SK-N-SH (cell line): ENCODE measurements at regions not wholly inside any gene's neighbourhood (a gene's known extent, or its start where the extent isn't known, plus 50 kb on each side); places are given as distances from the start of the nearest gene placed in this dataset.
"Not testable (repeated sequence)": the region's sequence is repeated elsewhere in the genome, so short reads cannot be mapped to it uniquely, and the experiment has no call there.

Source experiments
- CTCF ChIA-PET: fragments of 300-600, 350-600 bp; formaldehyde crosslinking; extraction: SDS; loops from one replicate; lab custom pipeline; 2021; lab: Yijun Ruan, JAX
- POLR2A ChIA-PET: fragments of 350-600 bp; sonication (Branson Sonifier 250); formaldehyde crosslinking; extraction: SDS; loops from one replicate; lab custom pipeline; 2020; ENCODE audit warnings: antibody characterized with exemption, inconsistent platforms; lab: Yijun Ruan, JAX
- DNase-seq: peaks from one replicate; pipeline ENCODE4 v3.0.0; 2012
- H2AFZ ChIP-seq: fragments of 200-600 bp; sonication (generic); 2 replicates; pipeline ENCODE4 v1.8.1; 2016; ENCODE audit warnings: antibody characterized with exemption, mild to moderate bottlenecking, low read depth
- H3F3A ChIP-seq: fragments of 200-600 bp; sonication (generic); replicated peaks from 2 replicates; pipeline ENCODE3; 2016; ENCODE audit warnings: antibody characterized with exemption, mild to moderate bottlenecking; ENCODE audit not compliant: insufficient read depth
- H3K27ac ChIP-seq, 2 experiments: fragments of 200-500 bp in 1 of 2; fragments of 200-600 bp in 1 of 2; sonication (Bioruptor generic) in 1 of 2; sonication (generic), shearing (Covaris generic) in 1 of 2; 2 replicates each; pipeline versions ENCODE4 v1.5.1 to v1.6.1; 2014 to 2016; ENCODE audit warnings: low read depth in 2 of 2, inconsistent platforms in 1 of 2, low read length in 1 of 2, mild to moderate bottlenecking in 1 of 2, mixed read lengths in 1 of 2
- H3K27me3 ChIP-seq: fragments of 200-600 bp; sonication (generic), shearing (Covaris generic); 2 replicates; pipeline ENCODE4 v1.6.1; 2016; ENCODE audit warnings: mixed run types; ENCODE audit not compliant: insufficient read depth
- H3K36me3 ChIP-seq, 2 experiments: fragments of 200-500 bp in 1 of 2; fragments of 200-600 bp in 1 of 2; sonication (Bioruptor generic) in 1 of 2; sonication (generic) in 1 of 2; replicated peaks in 1 of 2; 2 replicates each; pipeline versions ENCODE3 to v1.5.1; 2014 to 2016; ENCODE audit warnings: low read length in 1 of 2, mild to moderate bottlenecking in 1 of 2; ENCODE audit not compliant: insufficient read depth in 2 of 2, control insufficient read depth in 1 of 2
- H3K4me1 ChIP-seq, 2 experiments: fragments of 200-500 bp in 1 of 2; fragments of 200-600 bp in 1 of 2; sonication (Bioruptor generic) in 1 of 2; sonication (generic), shearing (Covaris generic) in 1 of 2; 2 replicates each; pipeline versions ENCODE4 v1.5.1 to v1.6.1; 2014 to 2016; ENCODE audit warnings: low read depth in 1 of 2, low read length in 1 of 2, mixed run types in 1 of 2; ENCODE audit not compliant: insufficient read depth in 2 of 2, control insufficient read depth in 1 of 2
- H3K4me2 ChIP-seq: fragments of 200-600 bp; sonication (generic), shearing (Covaris generic); 2 replicates; pipeline ENCODE4 v1.6.1; 2017; ENCODE audit warnings: mixed run types
- H3K4me3 ChIP-seq, 2 experiments: fragments of 200-500 bp in 1 of 2; fragments of 200-600 bp in 1 of 2; sonication (Bioruptor generic) in 1 of 2; sonication (generic), shearing (Covaris generic) in 1 of 2; 2 replicates each; pipeline versions ENCODE4 v1.5.1 to v1.8.1; 2014 to 2016; ENCODE audit warnings: low read depth in 2 of 2, inconsistent platforms in 1 of 2, low read length in 1 of 2, mild to moderate bottlenecking in 1 of 2, mixed read lengths in 1 of 2, moderate library complexity in 1 of 2
- H3K79me2 ChIP-seq: fragments of 200-600 bp; sonication (generic); 2 replicates; pipeline ENCODE4 v1.8.1; 2017; ENCODE audit warnings: mild to moderate bottlenecking; ENCODE audit not compliant: insufficient read depth
- H3K9ac ChIP-seq: fragments of 200-600 bp; sonication (generic); 2 replicates; pipeline ENCODE4 v1.6.1; 2017; ENCODE audit warnings: mixed run types
- H3K9me2 ChIP-seq: fragments of 200-600 bp; sonication (generic); 2 replicates; pipeline ENCODE4 v1.6.1; 2017; ENCODE audit warnings: mixed run types
- H3K9me3 ChIP-seq: fragments of 200-600 bp; sonication (generic); 2 replicates; pipeline ENCODE4 v1.6.1; 2017; ENCODE audit warnings: mixed run types, mild to moderate bottlenecking, moderate library complexity
- H4K20me1 ChIP-seq: fragments of 200-600 bp; sonication (generic); 2 replicates; pipeline ENCODE4 v1.6.1; 2017; ENCODE audit warnings: mild to moderate bottlenecking, mixed run types; ENCODE audit not compliant: insufficient read depth
- FOXM1 ChIP-seq: IDR thresholded peaks from 2 replicates; pipeline ENCODE4 v1.4.0; 2012; ENCODE audit warnings: low read depth, mild to moderate bottlenecking
- MXI1 ChIP-seq: IDR thresholded peaks from 2 replicates; pipeline ENCODE4 v1.6.1; 2012; ENCODE audit warnings: mild to moderate bottlenecking, low read depth, low read length, improper control_type of control experiment
- RXRA ChIP-seq: IDR thresholded peaks from 2 replicates; pipeline ENCODE4 v1.4.0; 2012; ENCODE audit warnings: low read depth, mild to moderate bottlenecking, borderline replicate concordance
- TAF1 ChIP-seq: IDR thresholded peaks from 2 replicates; pipeline ENCODE4 v1.6.1; 2012; ENCODE audit warnings: low read depth, mild to moderate bottlenecking, low read length, moderate library complexity, borderline replicate concordance
- TEAD4 ChIP-seq: IDR thresholded peaks from 2 replicates; pipeline ENCODE4 v1.4.0; 2012; ENCODE audit warnings: mild to moderate bottlenecking, borderline replicate concordance; ENCODE audit not compliant: insufficient read depth
- YY1 ChIP-seq: IDR thresholded peaks from 2 replicates; pipeline ENCODE4 v1.4.0; 2012; ENCODE audit warnings: low read depth, mild to moderate bottlenecking
- WGBS: methylation state at CpG from one replicate; pipeline ENCODE4 v1.1.6; 2017; ENCODE audit warnings: low lambda C conversion rate; 5-methylcytosine and 5-hydroxymethylcytosine counted together
- TF ChIP-seq, protein P1 (sequence below): IDR thresholded peaks from 2 replicates; pipeline ENCODE4 v1.6.1; 2012; ENCODE audit warnings: mild to moderate bottlenecking, low read depth, low read length, moderate library complexity
- TF ChIP-seq, protein P2 (sequence below): IDR thresholded peaks from 2 replicates; pipeline ENCODE4 v1.4.0; 2012; ENCODE audit warnings: low read depth
- TF ChIP-seq, protein P3 (sequence below): IDR thresholded peaks from 2 replicates; pipeline ENCODE4 v1.4.0; 2012; ENCODE audit warnings: low read depth, borderline replicate concordance
- TF ChIP-seq, protein P4 (sequence below): fragments of 150-350 bp; IDR thresholded peaks from 2 replicates; pipeline ENCODE4 v1.6.1; 2016; ENCODE audit warnings: mild to moderate bottlenecking, low read depth, low read length

DNA sequence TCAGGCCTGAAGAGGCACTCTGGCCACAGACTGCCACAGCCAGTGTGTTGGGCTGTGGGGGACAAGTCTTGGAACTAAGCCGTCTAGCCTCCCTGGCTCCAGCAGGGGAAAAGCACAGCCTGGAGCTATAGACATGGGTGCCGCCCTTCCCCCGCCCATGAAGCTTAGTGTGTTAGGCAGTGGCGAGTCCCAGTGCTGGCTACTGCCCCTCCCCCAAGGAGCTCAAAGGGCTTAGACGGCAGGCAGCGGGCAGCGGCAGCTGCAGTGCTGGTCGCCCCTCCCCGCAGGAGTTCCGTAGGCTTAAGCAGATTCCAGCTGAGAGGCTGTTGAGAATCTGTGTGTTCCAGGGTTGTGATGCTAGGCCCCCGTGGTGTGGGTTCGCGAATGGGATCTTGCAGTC lies 135.8 kb upstream of the RORA start:
- no peaks in the 10 kb centered on the region for H3K9me3 ChIP-seq
- H3K9ac ChIP-seq = no peak overlapping the region
- DNase-seq = no peak
- H3K4me2 ChIP-seq = no peak overlapping the region
- no peaks in the 10 kb centered on the region for H4K20me1 ChIP-seq
- H3K27me3 ChIP-seq = no peaks in the 10 kb centered on the region
- no peak for TF ChIP-seq RXRA
- TF ChIP-seq, protein P1, sequence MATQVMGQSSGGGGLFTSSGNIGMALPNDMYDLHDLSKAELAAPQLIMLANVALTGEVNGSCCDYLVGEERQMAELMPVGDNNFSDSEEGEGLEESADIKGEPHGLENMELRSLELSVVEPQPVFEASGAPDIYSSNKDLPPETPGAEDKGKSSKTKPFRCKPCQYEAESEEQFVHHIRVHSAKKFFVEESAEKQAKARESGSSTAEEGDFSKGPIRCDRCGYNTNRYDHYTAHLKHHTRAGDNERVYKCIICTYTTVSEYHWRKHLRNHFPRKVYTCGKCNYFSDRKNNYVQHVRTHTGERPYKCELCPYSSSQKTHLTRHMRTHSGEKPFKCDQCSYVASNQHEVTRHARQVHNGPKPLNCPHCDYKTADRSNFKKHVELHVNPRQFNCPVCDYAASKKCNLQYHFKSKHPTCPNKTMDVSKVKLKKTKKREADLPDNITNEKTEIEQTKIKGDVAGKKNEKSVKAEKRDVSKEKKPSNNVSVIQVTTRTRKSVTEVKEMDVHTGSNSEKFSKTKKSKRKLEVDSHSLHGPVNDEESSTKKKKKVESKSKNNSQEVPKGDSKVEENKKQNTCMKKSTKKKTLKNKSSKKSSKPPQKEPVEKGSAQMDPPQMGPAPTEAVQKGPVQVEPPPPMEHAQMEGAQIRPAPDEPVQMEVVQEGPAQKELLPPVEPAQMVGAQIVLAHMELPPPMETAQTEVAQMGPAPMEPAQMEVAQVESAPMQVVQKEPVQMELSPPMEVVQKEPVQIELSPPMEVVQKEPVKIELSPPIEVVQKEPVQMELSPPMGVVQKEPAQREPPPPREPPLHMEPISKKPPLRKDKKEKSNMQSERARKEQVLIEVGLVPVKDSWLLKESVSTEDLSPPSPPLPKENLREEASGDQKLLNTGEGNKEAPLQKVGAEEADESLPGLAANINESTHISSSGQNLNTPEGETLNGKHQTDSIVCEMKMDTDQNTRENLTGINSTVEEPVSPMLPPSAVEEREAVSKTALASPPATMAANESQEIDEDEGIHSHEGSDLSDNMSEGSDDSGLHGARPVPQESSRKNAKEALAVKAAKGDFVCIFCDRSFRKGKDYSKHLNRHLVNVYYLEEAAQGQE = no peak
- TF ChIP-seq, protein P2, sequence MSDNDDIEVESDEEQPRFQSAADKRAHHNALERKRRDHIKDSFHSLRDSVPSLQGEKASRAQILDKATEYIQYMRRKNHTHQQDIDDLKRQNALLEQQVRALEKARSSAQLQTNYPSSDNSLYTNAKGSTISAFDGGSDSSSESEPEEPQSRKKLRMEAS = no peak
- no peak for TF ChIP-seq YY1
- no peak for TF ChIP-seq TAF1
- TF ChIP-seq TEAD4 = no peak
- H3K27ac ChIP-seq = no peak overlapping the region
- H3F3A ChIP-seq = no peaks in the 10 kb centered on the region
- H3K9me2 ChIP-seq = no peaks in the 10 kb centered on the region
- H3K4me1 ChIP-seq = no peaks in the 10 kb centered on the region; a peak in 1 of 4 replicates
- ChIA-PET POLR2A (no interaction called here), CTCF (no interaction called here)
- no peaks in the 10 kb centered on the region for H3K36me3 ChIP-seq
- WGBS = 69% methylated on average over 7 of the region's 13 CpGs
- H2AFZ ChIP-seq = no peak overlapping the region
- no peaks in the 10 kb centered on the region for H3K79me2 ChIP-seq
- no peak overlapping the region for H3K4me3 ChIP-seq

DNA sequence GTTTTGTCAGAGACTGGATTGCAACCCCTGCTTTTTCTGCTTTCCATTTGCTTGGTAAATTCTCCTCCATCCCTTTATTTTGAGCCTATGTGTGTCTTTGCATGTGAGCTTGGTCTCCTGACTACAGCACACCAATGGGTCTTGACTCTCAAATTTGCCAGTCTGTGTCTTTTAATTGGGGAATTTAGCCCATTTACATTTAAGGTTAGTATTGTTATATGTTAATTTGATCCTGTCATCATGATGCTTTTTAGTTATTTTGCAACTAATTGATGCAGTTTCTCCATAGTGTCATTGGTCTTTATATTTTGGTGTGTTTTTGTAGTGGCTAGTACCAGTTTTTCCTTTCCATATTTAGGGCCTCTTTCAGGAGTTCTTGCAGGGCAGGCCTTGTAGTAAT lies 133.8 kb upstream of the RORA start:
- H3K9ac ChIP-seq, POLR2A ChIA-PET, H3K4me2 ChIP-seq, H4K20me1 ChIP-seq, H3K36me3 ChIP-seq, DNase-seq, H3K4me3 ChIP-seq, CTCF ChIA-PET, H3K27ac ChIP-seq, H3K27me3 ChIP-seq, H3K9me2 ChIP-seq, H3K79me2 ChIP-seq, H3K4me1 ChIP-seq, H3K9me3 ChIP-seq, H3F3A ChIP-seq, H2AFZ ChIP-seq: not testable (repeated sequence)

DNA sequence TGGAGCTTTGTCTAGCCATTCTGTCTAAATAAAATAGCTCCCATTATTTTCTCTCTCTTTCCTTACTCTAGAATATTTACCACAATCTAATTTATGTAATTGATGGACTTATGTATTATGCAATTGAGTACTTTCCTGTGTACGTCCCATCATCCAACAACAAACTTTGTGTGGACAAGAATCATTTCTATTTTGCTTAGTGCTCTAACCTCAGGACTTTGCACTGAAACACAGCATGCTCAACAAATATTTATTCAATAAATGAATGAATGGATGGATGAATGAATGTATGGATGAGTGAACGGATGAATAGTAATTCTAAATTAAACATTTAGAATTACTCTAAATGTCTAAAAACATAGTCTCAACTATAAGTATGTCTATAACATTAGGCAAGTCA lies 115.2 kb upstream of the RORA start:
- H3K4me1 ChIP-seq = peaks cover 0 to 3% of the 10 kb centered on the region in 2 experiments; a peak in 2 of 4 replicates
- H4K20me1 ChIP-seq = no peaks in the 10 kb centered on the region
- no peak overlapping the region for H3K4me2 ChIP-seq
- TF ChIP-seq, protein P3, sequence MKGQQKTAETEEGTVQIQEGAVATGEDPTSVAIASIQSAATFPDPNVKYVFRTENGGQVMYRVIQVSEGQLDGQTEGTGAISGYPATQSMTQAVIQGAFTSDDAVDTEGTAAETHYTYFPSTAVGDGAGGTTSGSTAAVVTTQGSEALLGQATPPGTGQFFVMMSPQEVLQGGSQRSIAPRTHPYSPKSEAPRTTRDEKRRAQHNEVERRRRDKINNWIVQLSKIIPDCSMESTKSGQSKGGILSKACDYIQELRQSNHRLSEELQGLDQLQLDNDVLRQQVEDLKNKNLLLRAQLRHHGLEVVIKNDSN = no peak
- TF ChIP-seq FOXM1 = no peak
- TF ChIP-seq, protein P4, sequence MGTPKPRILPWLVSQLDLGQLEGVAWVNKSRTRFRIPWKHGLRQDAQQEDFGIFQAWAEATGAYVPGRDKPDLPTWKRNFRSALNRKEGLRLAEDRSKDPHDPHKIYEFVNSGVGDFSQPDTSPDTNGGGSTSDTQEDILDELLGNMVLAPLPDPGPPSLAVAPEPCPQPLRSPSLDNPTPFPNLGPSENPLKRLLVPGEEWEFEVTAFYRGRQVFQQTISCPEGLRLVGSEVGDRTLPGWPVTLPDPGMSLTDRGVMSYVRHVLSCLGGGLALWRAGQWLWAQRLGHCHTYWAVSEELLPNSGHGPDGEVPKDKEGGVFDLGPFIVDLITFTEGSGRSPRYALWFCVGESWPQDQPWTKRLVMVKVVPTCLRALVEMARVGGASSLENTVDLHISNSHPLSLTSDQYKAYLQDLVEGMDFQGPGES = no peak
- no peak for TF ChIP-seq TEAD4
- no peak for TF ChIP-seq TAF1
- no peak for TF ChIP-seq MXI1
- H3K9me3 ChIP-seq = no peaks in the 10 kb centered on the region
- no peak overlapping the region for H3K27ac ChIP-seq
- H3K36me3 ChIP-seq = no peaks in the 10 kb centered on the region
- no peak overlapping the region for H3K9ac ChIP-seq
- WGBS = 22% methylated on average over 2 of the region's 2 CpGs
- no peak overlapping the region for H2AFZ ChIP-seq
- no peak for DNase-seq
- no peaks in the 10 kb centered on the region for H3F3A ChIP-seq
- no peak overlapping the region for H3K4me3 ChIP-seq
- CTCF ChIA-PET = no interaction called here
- H3K9me2 ChIP-seq = no peaks in the 10 kb centered on the region
- POLR2A ChIA-PET = no interaction called here
- H3K27me3 ChIP-seq = no peaks in the 10 kb centered on the region
- H3K79me2 ChIP-seq = no peaks in the 10 kb centered on the region
